ENCODE measurements at regions not wholly inside any gene's neighbourhood (a gene's known extent, or its start where the extent isn't known, plus 50 kb on each side); places are given as distances from the start of the nearest gene placed in this dataset.

- H3K4me3 Mint-ChIP-seq, result no peak overlapping the region
- DNase-seq (ENCODE audit: low spot score) (no peak), ATAC-seq (no peak)
- H3K9me3 Mint-ChIP-seq, result peaks cover 49% of the 10 kb centered on the region
- Histone ChIP-seq H3F3A (replicated peaks; ENCODE audit: low read depth) (no peaks in the 10 kb centered on the region), H4K20me1 (replicated peaks; ENCODE audit: insufficient read depth) (no peaks in the 10 kb centered on the region), H3K27ac (ENCODE audit: low read depth) (no peak overlapping the region), H3K4me3 (no peak overlapping the region), H3K36me3 (ENCODE audit: insufficient read depth) (peaks cover 3% of the 10 kb centered on the region; the same call in 1 of the 2 replicates), H2AFZ (no peak overlapping the region), H3K27me3 (ENCODE audit: insufficient read depth) (no peaks in the 10 kb centered on the region), H3K4me2 (no peak overlapping the region), H3K79me2 (replicated peaks; ENCODE audit: insufficient read depth) (no peaks in the 10 kb centered on the region), H3K4me1 (ENCODE audit: insufficient read depth) (no peaks in the 10 kb centered on the region), H3K9me2 (ENCODE audit: insufficient read depth) (no peaks in the 10 kb centered on the region; the same call in 1 of the 2 replicates)
- H3K27me3 Mint-ChIP-seq (ENCODE audit: insufficient read depth, low read depth, poor library complexity), result no peaks in the 10 kb centered on the region
- H3K27ac Mint-ChIP-seq, result no peak overlapping the region
- no peak for TF ChIP-seq ZNF331 (CRISPR knock-in tag; IDR thresholded peaks at IDR 0.05; ENCODE audit: low read depth)
- TF ChIP-seq CTCF (conservative IDR thresholded peaks at IDR 0.05; ENCODE audit: low read depth in 2 of 2), result no peak
- no peak for TF ChIP-seq NANOG (IDR thresholded peaks at IDR 0.05; ENCODE audit: borderline replicate concordance)
- TF ChIP-seq, protein P1, sequence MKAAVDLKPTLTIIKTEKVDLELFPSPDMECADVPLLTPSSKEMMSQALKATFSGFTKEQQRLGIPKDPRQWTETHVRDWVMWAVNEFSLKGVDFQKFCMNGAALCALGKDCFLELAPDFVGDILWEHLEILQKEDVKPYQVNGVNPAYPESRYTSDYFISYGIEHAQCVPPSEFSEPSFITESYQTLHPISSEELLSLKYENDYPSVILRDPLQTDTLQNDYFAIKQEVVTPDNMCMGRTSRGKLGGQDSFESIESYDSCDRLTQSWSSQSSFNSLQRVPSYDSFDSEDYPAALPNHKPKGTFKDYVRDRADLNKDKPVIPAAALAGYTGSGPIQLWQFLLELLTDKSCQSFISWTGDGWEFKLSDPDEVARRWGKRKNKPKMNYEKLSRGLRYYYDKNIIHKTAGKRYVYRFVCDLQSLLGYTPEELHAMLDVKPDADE (IDR thresholded peaks at IDR 0.05), result no peak
- no peak for TF ChIP-seq CREB1 (CRISPR knock-in tag; IDR thresholded peaks at IDR 0.05; ENCODE audit: low read depth)
- no peak for TF ChIP-seq POLR2AphosphoS5 (IDR thresholded peaks at IDR 0.05; ENCODE audit: low read depth)
- TF ChIP-seq STAT1 (IDR thresholded peaks at IDR 0.05; ENCODE audit: unreplicated experiment), result no peak
- TF ChIP-seq, protein P2, sequence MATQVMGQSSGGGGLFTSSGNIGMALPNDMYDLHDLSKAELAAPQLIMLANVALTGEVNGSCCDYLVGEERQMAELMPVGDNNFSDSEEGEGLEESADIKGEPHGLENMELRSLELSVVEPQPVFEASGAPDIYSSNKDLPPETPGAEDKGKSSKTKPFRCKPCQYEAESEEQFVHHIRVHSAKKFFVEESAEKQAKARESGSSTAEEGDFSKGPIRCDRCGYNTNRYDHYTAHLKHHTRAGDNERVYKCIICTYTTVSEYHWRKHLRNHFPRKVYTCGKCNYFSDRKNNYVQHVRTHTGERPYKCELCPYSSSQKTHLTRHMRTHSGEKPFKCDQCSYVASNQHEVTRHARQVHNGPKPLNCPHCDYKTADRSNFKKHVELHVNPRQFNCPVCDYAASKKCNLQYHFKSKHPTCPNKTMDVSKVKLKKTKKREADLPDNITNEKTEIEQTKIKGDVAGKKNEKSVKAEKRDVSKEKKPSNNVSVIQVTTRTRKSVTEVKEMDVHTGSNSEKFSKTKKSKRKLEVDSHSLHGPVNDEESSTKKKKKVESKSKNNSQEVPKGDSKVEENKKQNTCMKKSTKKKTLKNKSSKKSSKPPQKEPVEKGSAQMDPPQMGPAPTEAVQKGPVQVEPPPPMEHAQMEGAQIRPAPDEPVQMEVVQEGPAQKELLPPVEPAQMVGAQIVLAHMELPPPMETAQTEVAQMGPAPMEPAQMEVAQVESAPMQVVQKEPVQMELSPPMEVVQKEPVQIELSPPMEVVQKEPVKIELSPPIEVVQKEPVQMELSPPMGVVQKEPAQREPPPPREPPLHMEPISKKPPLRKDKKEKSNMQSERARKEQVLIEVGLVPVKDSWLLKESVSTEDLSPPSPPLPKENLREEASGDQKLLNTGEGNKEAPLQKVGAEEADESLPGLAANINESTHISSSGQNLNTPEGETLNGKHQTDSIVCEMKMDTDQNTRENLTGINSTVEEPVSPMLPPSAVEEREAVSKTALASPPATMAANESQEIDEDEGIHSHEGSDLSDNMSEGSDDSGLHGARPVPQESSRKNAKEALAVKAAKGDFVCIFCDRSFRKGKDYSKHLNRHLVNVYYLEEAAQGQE (IDR thresholded peaks at IDR 0.05; ENCODE audit: unreplicated experiment), result no peak
- no peak for TF ChIP-seq JUNB (IDR thresholded peaks at IDR 0.05; ENCODE audit: unreplicated experiment)
- TF ChIP-seq, protein P3, sequence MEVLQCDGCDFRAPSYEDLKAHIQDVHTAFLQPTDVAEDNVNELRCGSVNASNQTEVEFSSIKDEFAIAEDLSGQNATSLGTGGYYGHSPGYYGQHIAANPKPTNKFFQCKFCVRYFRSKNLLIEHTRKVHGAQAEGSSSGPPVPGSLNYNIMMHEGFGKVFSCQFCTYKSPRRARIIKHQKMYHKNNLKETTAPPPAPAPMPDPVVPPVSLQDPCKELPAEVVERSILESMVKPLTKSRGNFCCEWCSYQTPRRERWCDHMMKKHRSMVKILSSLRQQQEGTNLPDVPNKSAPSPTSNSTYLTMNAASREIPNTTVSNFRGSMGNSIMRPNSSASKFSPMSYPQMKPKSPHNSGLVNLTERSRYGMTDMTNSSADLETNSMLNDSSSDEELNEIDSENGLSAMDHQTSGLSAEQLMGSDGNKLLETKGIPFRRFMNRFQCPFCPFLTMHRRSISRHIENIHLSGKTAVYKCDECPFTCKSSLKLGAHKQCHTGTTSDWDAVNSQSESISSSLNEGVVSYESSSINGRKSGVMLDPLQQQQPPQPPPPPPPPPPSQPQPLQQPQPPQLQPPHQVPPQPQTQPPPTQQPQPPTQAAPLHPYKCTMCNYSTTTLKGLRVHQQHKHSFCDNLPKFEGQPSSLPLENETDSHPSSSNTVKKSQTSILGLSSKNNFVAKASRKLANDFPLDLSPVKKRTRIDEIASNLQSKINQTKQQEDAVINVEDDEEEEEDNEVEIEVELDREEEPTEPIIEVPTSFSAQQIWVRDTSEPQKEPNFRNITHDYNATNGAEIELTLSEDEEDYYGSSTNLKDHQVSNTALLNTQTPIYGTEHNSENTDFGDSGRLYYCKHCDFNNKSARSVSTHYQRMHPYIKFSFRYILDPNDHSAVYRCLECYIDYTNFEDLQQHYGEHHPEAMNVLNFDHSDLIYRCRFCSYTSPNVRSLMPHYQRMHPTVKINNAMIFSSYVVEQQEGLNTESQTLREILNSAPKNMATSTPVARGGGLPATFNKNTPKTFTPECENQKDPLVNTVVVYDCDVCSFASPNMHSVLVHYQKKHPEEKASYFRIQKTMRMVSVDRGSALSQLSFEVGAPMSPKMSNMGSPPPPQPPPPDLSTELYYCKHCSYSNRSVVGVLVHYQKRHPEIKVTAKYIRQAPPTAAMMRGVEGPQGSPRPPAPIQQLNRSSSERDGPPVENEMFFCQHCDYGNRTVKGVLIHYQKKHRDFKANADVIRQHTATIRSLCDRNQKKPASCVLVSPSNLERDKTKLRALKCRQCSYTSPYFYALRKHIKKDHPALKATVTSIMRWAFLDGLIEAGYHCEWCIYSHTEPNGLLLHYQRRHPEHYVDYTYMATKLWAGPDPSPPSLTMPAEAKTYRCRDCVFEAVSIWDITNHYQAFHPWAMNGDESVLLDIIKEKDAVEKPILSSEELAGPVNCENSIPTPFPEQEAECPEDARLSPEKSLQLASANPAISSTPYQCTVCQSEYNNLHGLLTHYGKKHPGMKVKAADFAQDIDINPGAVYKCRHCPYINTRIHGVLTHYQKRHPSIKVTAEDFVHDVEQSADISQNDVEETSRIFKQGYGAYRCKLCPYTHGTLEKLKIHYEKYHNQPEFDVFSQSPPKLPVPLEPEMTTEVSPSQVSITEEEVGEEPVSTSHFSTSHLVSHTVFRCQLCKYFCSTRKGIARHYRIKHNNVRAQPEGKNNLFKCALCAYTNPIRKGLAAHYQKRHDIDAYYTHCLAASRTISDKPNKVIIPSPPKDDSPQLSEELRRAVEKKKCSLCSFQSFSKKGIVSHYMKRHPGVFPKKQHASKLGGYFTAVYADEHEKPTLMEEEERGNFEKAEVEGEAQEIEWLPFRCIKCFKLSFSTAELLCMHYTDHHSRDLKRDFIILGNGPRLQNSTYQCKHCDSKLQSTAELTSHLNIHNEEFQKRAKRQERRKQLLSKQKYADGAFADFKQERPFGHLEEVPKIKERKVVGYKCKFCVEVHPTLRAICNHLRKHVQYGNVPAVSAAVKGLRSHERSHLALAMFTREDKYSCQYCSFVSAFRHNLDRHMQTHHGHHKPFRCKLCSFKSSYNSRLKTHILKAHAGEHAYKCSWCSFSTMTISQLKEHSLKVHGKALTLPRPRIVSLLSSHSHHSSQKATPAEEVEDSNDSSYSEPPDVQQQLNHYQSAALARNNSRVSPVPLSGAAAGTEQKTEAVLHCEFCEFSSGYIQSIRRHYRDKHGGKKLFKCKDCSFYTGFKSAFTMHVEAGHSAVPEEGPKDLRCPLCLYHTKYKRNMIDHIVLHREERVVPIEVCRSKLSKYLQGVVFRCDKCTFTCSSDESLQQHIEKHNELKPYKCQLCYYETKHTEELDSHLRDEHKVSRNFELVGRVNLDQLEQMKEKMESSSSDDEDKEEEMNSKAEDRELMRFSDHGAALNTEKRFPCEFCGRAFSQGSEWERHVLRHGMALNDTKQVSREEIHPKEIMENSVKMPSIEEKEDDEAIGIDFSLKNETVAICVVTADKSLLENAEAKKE (CRISPR knock-in tag; IDR thresholded peaks at IDR 0.05), result no peak
- no peak for TF ChIP-seq EZH2 (IDR thresholded peaks at IDR 0.05; ENCODE audit: low read depth, unreplicated experiment)
- TF ChIP-seq ZNF114 (CRISPR knock-in tag; IDR thresholded peaks at IDR 0.05), result no peak
- no peak for TF ChIP-seq EZH2phosphoT487 (IDR thresholded peaks at IDR 0.05; ENCODE audit: unreplicated experiment)
- peaks cover 40% of the 10 kb centered on the region for H3K36me3 Mint-ChIP-seq (ENCODE audit: low read depth)
- no peaks in the 10 kb centered on the region for H3K4me1 Mint-ChIP-seq
These were observed 413.1 kb upstream of the KIF2B start for GRCh38 chr17:53409588-53409987.

All from GM23338 (cell line).